ENCODE measurements at regions not wholly inside any gene's neighbourhood (a gene's known extent, or its start where the extent isn't known, plus 50 kb on each side); places are given as distances from the start of the nearest gene placed in this dataset.
A peak's percentile ranks its signal among the peaks of the same experiment; 100 is the strongest.

DNA sequence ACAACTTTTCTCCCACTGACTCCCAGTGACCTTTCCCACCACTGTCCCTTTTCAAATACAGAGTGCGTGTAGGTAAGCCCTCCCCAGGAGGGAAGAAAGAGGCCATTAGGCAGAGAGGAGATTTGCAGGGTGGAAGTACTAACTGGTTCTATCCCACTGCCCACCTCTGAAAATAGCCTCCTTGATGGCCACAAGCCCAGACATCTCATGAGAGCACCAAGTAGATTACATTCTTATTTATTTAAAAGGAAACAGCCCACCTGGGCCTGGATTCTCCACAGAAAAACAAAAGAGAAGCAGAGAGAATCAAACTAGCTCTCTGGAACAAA, 445.3 kb downstream of the FOXO1 start:
- no peak for DNase-seq
- no peaks in the 10 kb centered on the region for H3K27me3 ChIP-seq (ENCODE audit: control insufficient read depth, insufficient read depth, low read length)
- H3K4me1 ChIP-seq (ENCODE audit: control insufficient read depth in 2 of 3, insufficient read depth in 2 of 3, low read depth in 1 of 3, low read length in 3 of 3), result peaks cover 3 to 14% (median 6%) of the 10 kb centered on the region in 3 donors
- H3K36me3 ChIP-seq (ENCODE audit: control insufficient read depth in 2 of 3, insufficient read depth in 3 of 3, low read length in 3 of 3), result no peaks in the 10 kb centered on the region
- H3K9ac ChIP-seq (ENCODE audit: low read length in 3 of 3), result no peak overlapping the region
- TF ChIP-seq, protein P1, sequence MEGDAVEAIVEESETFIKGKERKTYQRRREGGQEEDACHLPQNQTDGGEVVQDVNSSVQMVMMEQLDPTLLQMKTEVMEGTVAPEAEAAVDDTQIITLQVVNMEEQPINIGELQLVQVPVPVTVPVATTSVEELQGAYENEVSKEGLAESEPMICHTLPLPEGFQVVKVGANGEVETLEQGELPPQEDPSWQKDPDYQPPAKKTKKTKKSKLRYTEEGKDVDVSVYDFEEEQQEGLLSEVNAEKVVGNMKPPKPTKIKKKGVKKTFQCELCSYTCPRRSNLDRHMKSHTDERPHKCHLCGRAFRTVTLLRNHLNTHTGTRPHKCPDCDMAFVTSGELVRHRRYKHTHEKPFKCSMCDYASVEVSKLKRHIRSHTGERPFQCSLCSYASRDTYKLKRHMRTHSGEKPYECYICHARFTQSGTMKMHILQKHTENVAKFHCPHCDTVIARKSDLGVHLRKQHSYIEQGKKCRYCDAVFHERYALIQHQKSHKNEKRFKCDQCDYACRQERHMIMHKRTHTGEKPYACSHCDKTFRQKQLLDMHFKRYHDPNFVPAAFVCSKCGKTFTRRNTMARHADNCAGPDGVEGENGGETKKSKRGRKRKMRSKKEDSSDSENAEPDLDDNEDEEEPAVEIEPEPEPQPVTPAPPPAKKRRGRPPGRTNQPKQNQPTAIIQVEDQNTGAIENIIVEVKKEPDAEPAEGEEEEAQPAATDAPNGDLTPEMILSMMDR (IDR thresholded peaks at IDR 0.05; ENCODE audit: borderline replicate concordance, extremely low read depth, insufficient read depth), result no peak
- FAIRE-seq, result no peak
- H3K9me3 ChIP-seq (ENCODE audit: control insufficient read depth in 2 of 3, insufficient read depth in 1 of 3, low read length in 3 of 3), result no peaks in the 10 kb centered on the region
- no peak overlapping the region for H3K4me3 ChIP-seq (ENCODE audit: low read length in 3 of 3)
- peak overlapping the region; percentile 66 to 72 for H3K27ac ChIP-seq (ENCODE audit: low read depth in 2 of 2, low read length in 2 of 2)
- intact Hi-C loops (cut with DNase I), result no loop called here

DNA sequence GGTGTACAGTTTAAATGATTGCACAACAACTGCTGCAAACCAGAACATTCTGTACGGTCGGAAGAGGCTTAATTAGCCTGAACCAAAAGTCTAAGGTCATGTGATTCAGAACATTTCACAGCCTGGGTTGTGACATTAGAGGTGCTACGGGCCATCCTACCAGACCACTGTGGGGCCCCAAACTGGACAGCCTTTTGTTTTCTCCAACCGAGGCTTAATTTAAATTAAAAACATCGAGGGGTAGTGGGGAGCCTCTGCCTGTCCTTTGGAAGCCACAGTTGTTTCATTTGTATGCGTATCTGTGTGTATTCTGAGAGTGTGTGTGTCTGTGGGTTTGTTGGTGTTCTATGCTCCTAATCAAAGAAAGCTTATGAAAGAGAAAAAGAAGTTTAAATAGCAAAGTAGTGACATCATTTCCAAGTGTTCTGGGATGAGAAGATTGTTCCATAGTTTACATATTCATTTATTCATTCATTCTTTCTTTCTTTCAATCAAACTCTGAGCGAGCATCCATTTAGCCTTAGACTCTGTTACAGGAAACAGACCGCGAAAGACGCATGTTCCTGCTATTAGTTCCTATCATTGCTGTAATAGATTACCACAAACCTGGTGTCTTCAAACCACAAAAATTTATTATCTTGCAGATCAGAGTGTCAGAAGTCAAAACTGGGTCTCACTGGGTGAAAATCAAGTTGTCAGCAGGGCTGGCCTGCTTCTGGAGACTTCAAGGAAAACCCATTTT, 444.8 kb downstream of the FOXO1 start:
- TF ChIP-seq, protein P1 (IDR thresholded peaks at IDR 0.05; ENCODE audit: borderline replicate concordance, extremely low read depth, insufficient read depth), result no peak
- Histone ChIP-seq H3K9ac (ENCODE audit: low read length in 3 of 3) (no peak overlapping the region), H3K4me1 (ENCODE audit: control insufficient read depth in 2 of 3, insufficient read depth in 2 of 3, low read depth in 1 of 3, low read length in 3 of 3) (peaks cover 3 to 14% (median 6%) of the 10 kb centered on the region in 3 donors), H3K27me3 (ENCODE audit: control insufficient read depth, insufficient read depth, low read length) (no peaks in the 10 kb centered on the region), H3K9me3 (ENCODE audit: control insufficient read depth in 2 of 3, insufficient read depth in 1 of 3, low read length in 3 of 3) (no peaks in the 10 kb centered on the region), H3K27ac (ENCODE audit: low read depth in 2 of 2, low read length in 2 of 2) (no peak overlapping the region), H3K4me3 (ENCODE audit: low read length in 3 of 3) (no peak overlapping the region), H3K36me3 (ENCODE audit: control insufficient read depth in 2 of 3, insufficient read depth in 3 of 3, low read length in 3 of 3) (no peaks in the 10 kb centered on the region)
- intact Hi-C loops (cut with DNase I), result no loop called here
- peak in 3 of 5 donors; percentile 22 to 67 (median 65) for DNase-seq
- FAIRE-seq, result no peak

DNA sequence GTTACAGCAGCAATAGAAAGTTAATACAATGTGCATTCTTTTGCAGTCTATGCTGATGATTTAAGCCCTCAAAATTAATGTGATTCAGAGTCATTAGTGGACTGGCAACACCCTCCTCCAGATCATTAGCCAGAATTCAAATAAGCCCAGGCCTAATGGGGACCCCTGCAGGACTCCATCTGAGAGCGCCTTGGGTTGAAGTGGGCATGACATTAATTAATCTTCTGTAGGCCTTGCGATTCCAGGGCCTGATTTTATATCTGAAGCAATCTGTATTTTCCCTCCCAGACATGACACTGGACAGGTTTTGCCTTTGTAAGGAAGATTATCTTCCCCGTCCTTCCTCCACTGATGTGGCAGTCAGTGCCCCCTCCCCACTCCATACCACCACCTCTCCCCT, 442.9 kb downstream of the FOXO1 start:
- no peak overlapping the region for H3K9ac ChIP-seq (ENCODE audit: low read length in 3 of 3)
- no peak overlapping the region for H3K27ac ChIP-seq (ENCODE audit: low read depth in 2 of 2, low read length in 2 of 2)
- H3K4me1 ChIP-seq (ENCODE audit: control insufficient read depth in 2 of 3, insufficient read depth in 2 of 3, low read depth in 1 of 3, low read length in 3 of 3), result peaks cover 3 to 14% (median 6%) of the 10 kb centered on the region in 3 donors
- no peak overlapping the region for H3K4me3 ChIP-seq (ENCODE audit: low read length in 3 of 3)
- intact Hi-C loops (cut with DNase I), result no loop called here
- TF ChIP-seq, protein P1 (IDR thresholded peaks at IDR 0.05; ENCODE audit: borderline replicate concordance, extremely low read depth, insufficient read depth), result no peak
- FAIRE-seq, result no peak
- H3K36me3 ChIP-seq (ENCODE audit: control insufficient read depth in 2 of 3, insufficient read depth in 3 of 3, low read length in 3 of 3), result no peaks in the 10 kb centered on the region
- H3K9me3 ChIP-seq (ENCODE audit: control insufficient read depth in 2 of 3, insufficient read depth in 1 of 3, low read length in 3 of 3), result no peaks in the 10 kb centered on the region
- H3K27me3 ChIP-seq (ENCODE audit: control insufficient read depth, insufficient read depth, low read length), result no peaks in the 10 kb centered on the region
- no peak for DNase-seq

DNA sequence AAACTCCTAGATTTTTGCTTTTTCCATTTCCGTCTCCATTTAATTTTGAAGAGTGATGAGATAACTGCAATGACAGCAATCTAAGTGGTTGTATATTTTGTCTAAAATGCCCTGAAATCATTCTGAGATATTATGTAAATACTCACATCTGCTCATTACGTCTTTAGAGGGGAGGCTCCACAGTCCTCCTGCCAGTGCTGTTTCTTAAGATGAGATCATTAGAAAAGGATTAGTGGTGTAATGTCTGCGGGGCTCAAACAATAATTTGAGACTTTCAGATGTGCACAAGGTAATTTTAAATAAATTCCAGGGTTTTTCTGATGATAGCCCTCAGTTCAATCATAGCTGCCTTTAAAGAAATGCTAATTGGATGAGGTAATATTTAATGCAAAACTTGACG, 437.9 kb downstream of the FOXO1 start:
- FAIRE-seq (no peak), DNase-seq (no peak)
- no peaks in the 10 kb centered on the region for H3K9me3 ChIP-seq (ENCODE audit: control insufficient read depth in 2 of 3, insufficient read depth in 1 of 3, low read length in 3 of 3)
- H3K9ac ChIP-seq (ENCODE audit: low read length in 3 of 3), result no peak overlapping the region
- TF ChIP-seq, protein P1 (IDR thresholded peaks at IDR 0.05; ENCODE audit: borderline replicate concordance, extremely low read depth, insufficient read depth), result no peak
- H3K4me1 ChIP-seq (ENCODE audit: control insufficient read depth in 2 of 3, insufficient read depth in 2 of 3, low read depth in 1 of 3, low read length in 3 of 3), result no peaks in the 10 kb centered on the region
- intact Hi-C loops (cut with DNase I), result no loop called here
- H3K4me3 ChIP-seq (ENCODE audit: low read length in 3 of 3), result no peak overlapping the region
- H3K27ac ChIP-seq (ENCODE audit: low read depth in 2 of 2, low read length in 2 of 2), result no peak overlapping the region
- no peaks in the 10 kb centered on the region for H3K36me3 ChIP-seq (ENCODE audit: control insufficient read depth in 2 of 3, insufficient read depth in 3 of 3, low read length in 3 of 3)
- no peaks in the 10 kb centered on the region for H3K27me3 ChIP-seq (ENCODE audit: control insufficient read depth, insufficient read depth, low read length)
